ENCODE measurements at regions not wholly inside any gene's neighbourhood (a gene's known extent, or its start where the extent isn't known, plus 50 kb on each side); places are given as distances from the start of the nearest gene placed in this dataset.

DNA sequence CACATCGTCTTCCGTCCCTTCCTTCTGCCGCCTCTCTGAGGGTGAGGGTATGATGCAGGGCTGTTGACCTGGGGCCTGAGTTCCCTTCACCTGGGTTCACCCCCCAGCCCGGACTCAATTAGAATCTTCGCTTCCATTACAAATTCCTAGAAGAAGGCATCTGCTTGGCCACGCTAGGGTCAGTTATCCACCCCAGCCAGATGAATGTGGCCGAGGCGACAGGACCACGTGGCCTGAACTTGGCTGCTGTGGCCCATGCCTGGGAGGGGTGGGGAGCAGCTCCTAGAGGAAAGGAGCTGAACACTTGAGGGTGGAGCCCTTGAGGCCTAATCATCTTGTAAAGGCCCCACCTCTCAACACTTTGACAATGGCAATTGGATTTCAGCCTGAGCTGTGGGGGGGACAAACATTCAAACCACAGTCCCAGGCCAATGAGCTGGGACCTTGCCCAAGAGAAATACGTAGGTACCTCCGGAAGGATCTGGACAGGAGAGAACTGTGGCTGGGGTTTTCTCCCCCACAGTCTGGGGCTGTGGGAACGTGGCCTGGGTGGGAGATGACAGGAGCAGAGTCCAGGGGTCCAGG lies 90.6 kb upstream of the ADAMTS2 start:
- CTCF ChIA-PET: interaction anchor here (0.6 kb wide), 1 partner anchor 171 kb away, joined by 3 read pairs; no protein-coding TSS in a partner anchor
- no peaks in the 10 kb centered on the region for H3K36me3 Mint-ChIP-seq
- intact Hi-C loops (cut with micrococcal nuclease): no loop called here
- H3K9me3 Mint-ChIP-seq: peaks cover 4% of the 10 kb centered on the region
- no peak overlapping the region for H3K4me3 Mint-ChIP-seq
- POLR2A ChIA-PET: no interaction called here
- H3K27ac Mint-ChIP-seq: no peak overlapping the region
- peaks cover 5% of the 10 kb centered on the region for H3K27me3 Mint-ChIP-seq
- DNase-seq: no peak
- no peaks in the 10 kb centered on the region for H3K4me1 Mint-ChIP-seq (ENCODE audit: low read depth)

DNA sequence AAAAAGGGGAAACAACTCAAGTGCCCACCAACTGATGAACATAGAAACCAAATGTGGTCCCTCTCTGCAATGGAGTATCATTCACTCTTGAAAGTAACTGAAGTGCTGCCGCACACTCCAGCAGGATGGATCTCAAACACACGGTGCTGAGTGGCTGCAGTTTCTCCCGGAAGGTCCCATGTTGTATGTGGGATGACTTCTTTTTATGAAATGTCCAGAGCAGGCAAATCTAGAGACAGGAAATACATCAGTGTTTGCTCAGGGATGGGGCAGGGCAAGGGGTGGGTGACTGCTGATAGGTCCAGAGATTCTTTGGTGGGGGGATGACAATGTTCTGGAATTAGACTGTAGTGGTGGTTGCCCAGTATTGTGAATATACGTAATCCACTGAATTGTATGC lies 89.9 kb upstream of the ADAMTS2 start:
- H3K4me1 Mint-ChIP-seq (ENCODE audit: low read depth): no peaks in the 10 kb centered on the region
- H3K27ac Mint-ChIP-seq: no peak overlapping the region
- intact Hi-C loops (cut with micrococcal nuclease): no loop called here
- ChIA-PET CTCF (interaction anchor here (0.6 kb wide), 1 partner anchor 171 kb away, joined by 3 read pairs; no protein-coding TSS in a partner anchor), POLR2A (no interaction called here)
- peaks cover 5% of the 10 kb centered on the region for H3K27me3 Mint-ChIP-seq
- no peak overlapping the region for H3K4me3 Mint-ChIP-seq
- DNase-seq: no peak
- peaks cover 4% of the 10 kb centered on the region for H3K9me3 Mint-ChIP-seq
- no peaks in the 10 kb centered on the region for H3K36me3 Mint-ChIP-seq

DNA sequence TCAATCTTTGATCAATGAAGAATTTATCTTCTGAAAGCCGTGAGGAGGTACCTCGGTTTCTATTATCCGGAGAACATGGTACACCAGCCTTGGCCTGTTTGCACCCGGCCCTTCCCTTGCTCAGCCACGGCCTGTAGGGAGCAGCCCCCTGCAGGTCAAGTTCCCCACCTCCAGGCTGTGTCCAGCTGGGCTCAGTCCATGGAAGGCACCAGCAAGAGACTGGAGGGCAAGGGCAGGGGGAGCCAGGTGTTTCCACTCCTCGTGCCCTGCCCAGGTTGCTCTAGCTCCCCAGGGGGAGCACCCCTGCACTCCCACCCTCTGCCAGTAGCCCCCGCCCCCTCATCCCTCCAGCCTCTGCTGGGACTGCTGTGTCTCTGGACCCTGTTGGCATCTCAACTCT lies 87.3 kb upstream of the ADAMTS2 start:
- Mint-ChIP-seq H3K4me1 (ENCODE audit: low read depth) (no peaks in the 10 kb centered on the region), H3K27ac (no peak overlapping the region), H3K4me3 (no peak overlapping the region), H3K27me3 (peaks cover 5% of the 10 kb centered on the region), H3K9me3 (peaks cover 4% of the 10 kb centered on the region), H3K36me3 (no peaks in the 10 kb centered on the region)
- DNase-seq: no peak
- intact Hi-C loops (cut with micrococcal nuclease): no loop called here
- ChIA-PET CTCF (no interaction called here), POLR2A (no interaction called here)

DNA sequence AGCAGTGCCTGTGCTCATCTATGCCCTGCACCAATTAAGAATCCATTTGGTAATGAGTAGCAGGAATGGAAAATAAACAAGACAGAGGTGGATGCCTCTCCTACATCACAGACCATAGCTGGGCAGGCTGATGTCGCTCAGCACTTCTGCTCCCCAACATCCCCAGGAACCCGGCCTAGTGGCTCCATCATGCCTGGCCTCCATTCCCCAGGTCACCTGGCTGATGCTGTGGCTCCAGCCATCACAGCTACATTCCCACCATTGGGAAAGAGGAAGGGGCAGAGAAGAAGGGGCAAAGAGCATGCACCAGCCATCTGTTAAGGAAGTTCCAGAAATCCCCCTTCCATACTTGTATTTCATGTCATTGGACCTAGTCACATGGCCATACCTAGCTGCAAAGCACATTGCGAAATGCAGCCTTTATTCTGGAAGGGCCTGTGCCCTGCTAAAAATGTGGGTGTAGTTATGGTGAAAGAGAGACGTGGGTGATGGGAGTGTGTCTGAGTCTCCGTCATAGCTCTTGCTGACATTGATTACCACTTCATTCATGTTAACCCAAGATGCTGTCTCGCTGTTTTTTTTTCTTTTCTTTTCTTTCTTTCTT lies 86.1 kb upstream of the ADAMTS2 start:
- no peaks in the 10 kb centered on the region for H3K36me3 Mint-ChIP-seq
- peaks cover 5% of the 10 kb centered on the region for H3K27me3 Mint-ChIP-seq
- no peak for DNase-seq
- intact Hi-C loops (cut with micrococcal nuclease): no loop called here
- H3K4me1 Mint-ChIP-seq (ENCODE audit: low read depth): no peaks in the 10 kb centered on the region
- H3K27ac Mint-ChIP-seq: no peak overlapping the region
- no peak overlapping the region for H3K4me3 Mint-ChIP-seq
- peaks cover 4% of the 10 kb centered on the region for H3K9me3 Mint-ChIP-seq
- POLR2A ChIA-PET: no interaction called here
- CTCF ChIA-PET: no interaction called here

DNA sequence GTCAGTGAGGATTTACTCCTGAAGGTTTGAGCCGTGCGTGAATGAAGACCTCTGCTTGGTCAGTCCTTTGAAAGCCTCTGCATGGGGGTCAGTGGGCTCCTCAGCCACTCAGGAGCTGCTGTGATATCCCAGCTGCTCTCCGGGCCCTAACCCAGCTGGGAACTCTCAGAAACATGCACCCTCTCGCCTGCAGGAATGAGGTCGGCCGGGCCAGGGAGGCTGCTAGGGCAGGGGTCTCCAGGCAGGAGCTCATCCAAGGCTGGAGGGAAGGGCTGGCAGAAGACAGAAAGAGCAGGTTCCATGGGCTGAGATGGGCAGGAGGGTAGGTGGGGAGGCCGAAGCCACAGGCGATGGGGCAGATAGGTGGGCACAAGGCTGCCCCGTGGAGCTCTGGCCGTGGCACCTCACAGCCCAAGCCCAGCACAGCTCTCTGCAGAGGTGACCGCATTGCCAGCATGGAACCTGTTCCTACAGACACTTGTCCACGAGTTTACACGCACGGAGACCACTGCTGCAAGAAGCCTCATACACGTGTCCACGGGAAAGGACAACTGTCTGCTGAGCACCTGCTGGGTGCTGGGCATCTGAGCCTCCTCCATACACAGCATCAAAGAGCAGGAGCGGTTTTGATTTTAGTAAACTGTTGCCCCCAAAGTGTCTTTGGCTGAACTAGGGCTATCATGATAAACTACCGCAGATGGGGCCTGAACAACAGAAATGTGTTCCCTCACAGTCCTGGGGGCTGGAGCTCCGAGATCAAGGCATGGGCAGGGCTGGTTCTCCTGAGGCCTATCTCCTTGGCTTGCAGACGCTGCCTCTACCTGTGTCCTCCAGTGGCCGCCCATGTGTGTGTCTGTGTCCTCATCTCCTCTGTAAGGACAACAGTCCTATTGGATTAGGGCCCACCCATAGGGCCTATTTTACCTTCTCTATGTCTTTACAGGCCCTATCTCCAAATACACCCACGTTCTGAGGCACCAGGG lies 85.2 kb upstream of the ADAMTS2 start:
- no peaks in the 10 kb centered on the region for H3K36me3 Mint-ChIP-seq
- no peaks in the 10 kb centered on the region for H3K4me1 Mint-ChIP-seq (ENCODE audit: low read depth)
- peaks cover 5% of the 10 kb centered on the region for H3K27me3 Mint-ChIP-seq
- intact Hi-C loops (cut with micrococcal nuclease): no loop called here
- ChIA-PET POLR2A (no interaction called here), CTCF (no interaction called here)
- no peak overlapping the region for H3K4me3 Mint-ChIP-seq
- no peak for DNase-seq
- no peak overlapping the region for H3K27ac Mint-ChIP-seq
- H3K9me3 Mint-ChIP-seq: peaks cover 4% of the 10 kb centered on the region

DNA sequence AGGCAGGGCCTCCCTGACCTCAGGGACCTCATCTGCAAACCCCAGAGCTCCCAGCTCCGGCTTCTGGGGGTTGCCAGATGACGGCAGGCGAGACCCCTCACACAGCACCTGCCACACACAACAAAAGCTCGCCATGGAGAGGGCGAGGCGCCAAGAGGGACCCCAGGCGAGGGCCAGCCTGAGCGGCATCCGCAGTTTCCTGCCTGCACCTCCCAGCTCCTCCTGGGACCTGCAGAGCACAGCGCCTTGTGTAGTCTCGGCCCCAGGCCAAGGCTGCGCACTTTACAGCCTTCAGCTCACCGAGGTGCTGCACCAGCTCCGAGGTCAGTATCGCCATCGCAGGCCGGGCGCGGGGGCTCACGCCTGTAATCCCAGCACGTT lies 82.4 kb upstream of the ADAMTS2 start:
- Mint-ChIP-seq H3K27me3 (no peaks in the 10 kb centered on the region), H3K36me3 (no peaks in the 10 kb centered on the region), H3K9me3 (no peaks in the 10 kb centered on the region), H3K4me1 (ENCODE audit: low read depth) (no peaks in the 10 kb centered on the region), H3K4me3 (no peak overlapping the region), H3K27ac (no peak overlapping the region)
- no peak for DNase-seq
- POLR2A ChIA-PET: no interaction called here
- CTCF ChIA-PET: no interaction called here
- intact Hi-C loops (cut with micrococcal nuclease): no loop called here

DNA sequence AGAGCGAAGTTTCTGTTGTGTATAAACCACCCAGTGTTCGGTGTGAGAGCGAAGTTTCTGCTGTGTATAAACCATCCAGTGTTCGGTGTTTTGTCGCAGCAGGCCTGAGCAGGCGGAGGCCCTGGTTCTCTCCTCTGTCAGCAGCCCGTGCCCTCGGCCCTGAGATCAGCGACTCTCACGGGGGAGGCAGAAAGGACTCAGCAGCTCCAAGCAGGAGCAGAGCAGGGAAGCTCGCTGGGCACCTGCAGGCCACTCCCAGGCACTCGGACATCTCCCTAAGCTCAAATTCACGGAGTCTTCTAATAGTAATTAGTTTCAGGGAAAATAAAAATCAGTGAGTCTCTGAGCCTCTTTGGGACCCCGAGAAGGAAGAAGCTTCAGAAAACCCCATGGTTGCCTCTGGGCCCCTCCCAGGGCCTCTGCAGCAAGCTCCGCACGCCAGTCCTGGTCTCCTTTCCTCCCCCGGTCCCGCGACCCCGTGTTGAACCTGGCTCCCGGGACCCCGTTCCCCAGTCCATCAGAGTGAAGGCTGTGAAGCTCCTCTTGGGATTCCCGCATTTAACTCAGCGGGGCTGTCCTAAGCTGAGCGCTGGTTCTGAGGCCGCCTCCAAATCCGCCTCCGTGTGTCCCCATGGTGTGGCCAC lies 81.9 kb upstream of the ADAMTS2 start:
- Mint-ChIP-seq H3K9me3 (no peaks in the 10 kb centered on the region), H3K4me3 (no peak overlapping the region), H3K4me1 (ENCODE audit: low read depth) (no peaks in the 10 kb centered on the region), H3K27me3 (no peaks in the 10 kb centered on the region), H3K36me3 (no peaks in the 10 kb centered on the region), H3K27ac (no peak overlapping the region)
- POLR2A ChIA-PET: no interaction called here
- CTCF ChIA-PET: no interaction called here
- no peak for DNase-seq
- intact Hi-C loops (cut with micrococcal nuclease): no loop called here

DNA sequence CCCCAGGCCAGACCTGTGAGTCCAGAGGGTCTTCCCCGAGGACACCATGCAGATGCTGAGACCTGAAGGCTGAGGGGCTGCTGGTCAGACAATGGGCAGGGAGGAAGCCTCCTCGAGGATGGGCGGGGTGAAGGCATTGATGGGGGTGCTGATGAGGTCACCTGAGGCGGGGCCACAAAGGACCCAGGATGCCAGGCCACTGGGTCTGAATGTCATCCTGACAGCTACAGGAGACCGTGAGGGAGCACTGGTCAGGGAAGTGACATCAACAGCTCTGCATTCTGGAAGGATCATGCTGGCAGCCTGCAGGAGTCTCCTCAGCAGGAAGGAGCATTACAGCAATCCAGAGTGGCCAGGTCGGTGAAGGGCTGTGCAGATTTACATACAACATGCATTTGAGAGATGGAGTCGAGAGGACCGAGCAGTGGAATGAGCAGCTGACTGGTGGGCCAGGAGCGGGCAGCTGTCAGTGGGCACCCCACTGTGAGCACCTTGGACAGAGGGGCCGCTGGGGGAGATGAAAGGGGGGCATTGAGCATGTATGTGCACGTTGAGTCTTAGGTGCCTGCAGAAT lies 77.7 kb upstream of the ADAMTS2 start:
- no peak overlapping the region for H3K4me3 Mint-ChIP-seq
- H3K36me3 Mint-ChIP-seq: no peaks in the 10 kb centered on the region
- intact Hi-C loops (cut with micrococcal nuclease): no loop called here
- H3K4me1 Mint-ChIP-seq (ENCODE audit: low read depth): no peaks in the 10 kb centered on the region
- POLR2A ChIA-PET: no interaction called here
- no peaks in the 10 kb centered on the region for H3K9me3 Mint-ChIP-seq
- peaks cover 4% of the 10 kb centered on the region for H3K27me3 Mint-ChIP-seq
- no peak for DNase-seq
- CTCF ChIA-PET: no interaction called here
- no peak overlapping the region for H3K27ac Mint-ChIP-seq

DNA sequence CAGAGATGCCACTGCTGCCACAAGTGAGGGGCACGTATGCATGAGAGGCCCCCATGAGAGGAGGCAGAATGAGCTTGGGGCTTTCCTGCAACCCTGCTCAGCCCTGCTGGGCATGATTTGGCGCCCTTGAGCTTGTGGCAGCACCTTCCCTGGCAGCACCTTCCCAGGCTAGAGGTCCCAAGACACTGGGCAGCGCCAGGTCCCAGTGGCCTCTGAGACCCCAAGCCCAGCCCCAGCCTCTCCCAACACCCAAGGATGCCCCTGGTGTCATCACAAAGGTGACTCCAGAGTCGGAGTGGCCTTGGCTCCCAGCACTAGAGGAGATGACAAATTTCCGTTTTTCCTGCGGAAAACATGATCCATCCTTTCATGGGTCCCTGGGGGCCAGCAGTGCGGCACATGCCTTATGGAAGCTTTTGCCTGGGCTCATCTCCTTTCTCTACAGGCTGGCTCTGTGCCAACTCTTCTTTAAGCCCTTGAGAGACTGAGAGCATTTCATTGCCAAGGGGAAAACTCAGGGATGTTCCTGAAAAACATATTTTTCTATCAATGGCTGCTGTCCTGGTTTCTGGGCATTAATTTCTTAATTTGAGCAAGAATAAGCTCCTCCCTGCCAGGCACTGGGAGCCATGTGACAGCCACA lies 77.1 kb upstream of the ADAMTS2 start:
- Mint-ChIP-seq H3K4me1 (ENCODE audit: low read depth) (no peaks in the 10 kb centered on the region), H3K27me3 (peaks cover 4% of the 10 kb centered on the region), H3K4me3 (no peak overlapping the region), H3K36me3 (no peaks in the 10 kb centered on the region), H3K27ac (no peak overlapping the region), H3K9me3 (no peaks in the 10 kb centered on the region)
- intact Hi-C loops (cut with micrococcal nuclease): no loop called here
- DNase-seq: no peak
- ChIA-PET CTCF (no interaction called here), POLR2A (no interaction called here)

DNA sequence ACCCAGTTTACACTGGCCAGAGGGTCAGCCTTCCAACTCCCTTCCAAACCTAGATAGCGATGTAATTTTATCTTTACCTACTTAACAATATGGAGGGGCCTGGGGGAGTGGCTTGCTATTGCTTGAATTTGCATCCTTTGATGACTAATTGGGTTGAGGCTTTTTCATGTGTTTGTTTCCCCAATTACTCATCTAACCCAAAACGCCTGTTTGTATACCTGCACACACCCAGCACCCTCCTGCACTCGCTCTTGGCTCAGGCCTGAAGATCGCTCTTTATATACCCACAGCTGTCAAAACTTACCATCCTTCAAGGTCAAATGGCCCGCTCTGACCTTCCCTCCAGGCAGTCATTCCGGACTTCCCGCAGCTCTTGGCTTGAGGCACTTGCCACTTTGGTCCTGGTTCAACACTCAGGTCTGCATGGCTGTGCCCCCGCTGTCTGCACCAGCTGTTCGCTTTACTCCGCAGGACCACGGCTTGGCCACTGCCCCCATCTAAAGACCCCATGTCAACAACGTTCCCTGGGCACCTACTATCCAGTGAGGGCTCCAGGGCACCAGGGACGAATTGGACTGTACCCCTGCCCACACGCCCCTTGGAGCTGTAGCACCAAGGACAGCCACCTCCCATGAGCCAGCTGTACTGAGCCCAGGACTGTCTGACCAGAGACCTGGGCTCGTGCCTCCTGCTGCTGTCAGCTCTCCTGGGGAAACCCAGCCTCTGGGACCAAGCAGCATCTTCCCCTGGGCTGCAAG lies 76.1 kb upstream of the ADAMTS2 start:
- Mint-ChIP-seq H3K4me1 (ENCODE audit: low read depth) (no peaks in the 10 kb centered on the region), H3K9me3 (no peaks in the 10 kb centered on the region), H3K36me3 (no peaks in the 10 kb centered on the region), H3K4me3 (no peak overlapping the region), H3K27me3 (peaks cover 5% of the 10 kb centered on the region), H3K27ac (no peak overlapping the region)
- intact Hi-C loops (cut with micrococcal nuclease): no loop called here
- no peak for DNase-seq
- ChIA-PET CTCF (no interaction called here), POLR2A (no interaction called here)

DNA sequence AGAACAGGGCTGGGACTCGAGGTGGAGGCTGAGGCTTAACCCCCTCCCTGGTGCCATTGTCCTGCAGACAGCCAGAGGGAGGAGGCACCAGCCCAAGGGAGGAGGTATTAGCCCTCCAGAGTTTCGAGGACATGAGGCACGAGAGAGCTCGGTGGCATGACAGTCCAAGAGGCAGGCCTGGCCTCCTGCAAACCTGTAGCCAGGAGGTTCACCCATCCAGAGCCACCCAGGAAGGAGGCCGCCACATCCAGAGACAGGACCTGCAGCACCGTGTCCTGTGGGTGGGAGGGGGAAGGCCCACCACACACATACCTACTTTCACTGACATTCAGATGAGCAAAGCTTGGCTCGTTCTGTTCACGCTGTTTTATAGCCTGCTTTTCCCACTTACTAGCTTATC lies 75.2 kb upstream of the ADAMTS2 start:
- ChIA-PET POLR2A (no interaction called here), CTCF (no interaction called here)
- peaks cover 8% of the 10 kb centered on the region for H3K27me3 Mint-ChIP-seq
- no peak overlapping the region for H3K27ac Mint-ChIP-seq
- intact Hi-C loops (cut with micrococcal nuclease): no loop called here
- no peaks in the 10 kb centered on the region for H3K9me3 Mint-ChIP-seq
- H3K4me3 Mint-ChIP-seq: no peak overlapping the region
- DNase-seq: no peak
- H3K36me3 Mint-ChIP-seq: no peaks in the 10 kb centered on the region
- H3K4me1 Mint-ChIP-seq (ENCODE audit: low read depth): no peaks in the 10 kb centered on the region
